HUES48 (cell line): ENCODE measurements at regions not wholly inside any gene's neighbourhood (a gene's known extent, or its start where the extent isn't known, plus 50 kb on each side); places are given as distances from the start of the nearest gene placed in this dataset.
A peak's percentile ranks its signal among the peaks of the same experiment; 100 is the strongest.
"Not testable (repeated sequence)": the region's sequence is repeated elsewhere in the genome, so short reads cannot be mapped to it uniquely, and the experiment has no call there.

Experiments
- H3K27ac ChIP-seq: one replicate; pipeline ENCODE4 v1.7.0; 2013; ENCODE audit warnings: low read depth, low read length, inconsistent platforms
- H3K27me3 ChIP-seq: 2 replicates; pipeline ENCODE4 v1.6.1; 2013; ENCODE audit warnings: mild to moderate bottlenecking, low read length; ENCODE audit not compliant: control insufficient read depth, insufficient read depth
- H3K36me3 ChIP-seq: 2 replicates; pipeline ENCODE4 v1.6.1; 2013; ENCODE audit warnings: low read length; ENCODE audit not compliant: control insufficient read depth, insufficient read depth
- H3K4me1 ChIP-seq: 2 replicates; pipeline ENCODE4 v1.6.1; 2013; ENCODE audit warnings: mild to moderate bottlenecking, low read length; ENCODE audit not compliant: control insufficient read depth, insufficient read depth
- H3K4me3 ChIP-seq: 2 replicates; pipeline ENCODE4 v1.5.1; 2013; ENCODE audit warnings: mild to moderate bottlenecking, low read depth, low read length
- H3K9ac ChIP-seq: 2 replicates; pipeline ENCODE4 v1.6.1; 2013; ENCODE audit warnings: mild to moderate bottlenecking, low read depth, low read length, moderate library complexity
- H3K9me3 ChIP-seq: 2 replicates; pipeline ENCODE4 v1.6.1; 2013; ENCODE audit warnings: low read length; ENCODE audit not compliant: control insufficient read depth, insufficient read depth

DNA sequence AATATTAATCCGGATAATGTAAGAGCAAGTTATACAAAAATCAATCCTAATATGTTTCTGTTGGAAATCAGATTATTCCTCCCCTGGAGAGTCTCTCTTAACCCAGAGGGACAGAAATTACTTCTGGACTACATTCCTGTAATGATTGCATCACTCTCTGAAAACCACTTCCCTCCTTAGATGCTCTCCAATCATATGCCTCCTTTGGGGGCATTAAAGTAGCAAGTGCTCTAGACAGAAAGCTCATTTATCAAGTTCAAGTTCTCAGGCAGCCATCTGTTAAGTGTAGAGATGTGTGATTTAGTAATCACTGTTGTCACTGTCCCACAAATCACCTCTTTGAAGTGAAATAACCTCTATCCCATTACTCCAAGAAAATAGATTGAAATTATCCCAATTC, 247.1 kb downstream of the SLCO4C1 start:
- Histone ChIP-seq H3K9me3 (no peaks in the 10 kb centered on the region), H3K27me3 (no peaks in the 10 kb centered on the region), H3K27ac (no peak overlapping the region), H3K36me3 (no peaks in the 10 kb centered on the region), H3K4me1 (no peaks in the 10 kb centered on the region), H3K9ac (no peak overlapping the region), H3K4me3 (no peak overlapping the region)

GRCh38 chr5:102047073-102047472, 249.0 kb downstream of the SLCO4C1 start:
- H3K36me3 ChIP-seq, H3K4me1 ChIP-seq, H3K27me3 ChIP-seq, H3K27ac ChIP-seq, H3K9ac ChIP-seq, H3K9me3 ChIP-seq, H3K4me3 ChIP-seq: not testable (repeated sequence)

- H3K27me3 ChIP-seq: no peaks in the 10 kb centered on the region
- H3K4me3 ChIP-seq: peak overlapping the region; percentile 6; the same call in 1 of the 2 replicates
- peaks cover 13% of the 10 kb centered on the region for H3K4me1 ChIP-seq
- H3K9ac ChIP-seq: no peak overlapping the region
- H3K36me3 ChIP-seq: no peaks in the 10 kb centered on the region
- no peaks in the 10 kb centered on the region for H3K9me3 ChIP-seq
- H3K27ac ChIP-seq: no peak overlapping the region
Observed at GRCh38 chr5:102040326-102040725, 255.8 kb downstream of the SLCO4C1 start.

GRCh38 chr5:102036927-102037326, 259.2 kb downstream of the SLCO4C1 start:
- H3K9ac ChIP-seq: no peak overlapping the region
- H3K36me3 ChIP-seq: no peaks in the 10 kb centered on the region
- no peaks in the 10 kb centered on the region for H3K9me3 ChIP-seq
- no peak overlapping the region for H3K27ac ChIP-seq
- no peaks in the 10 kb centered on the region for H3K27me3 ChIP-seq
- no peak overlapping the region for H3K4me3 ChIP-seq
- H3K4me1 ChIP-seq: peaks cover 13% of the 10 kb centered on the region

GRCh38 chr5:102031711-102032110, 264.4 kb downstream of the SLCO4C1 start:
- no peaks in the 10 kb centered on the region for H3K36me3 ChIP-seq
- H3K27me3 ChIP-seq: no peaks in the 10 kb centered on the region
- no peak overlapping the region for H3K4me3 ChIP-seq
- H3K27ac ChIP-seq: no peak overlapping the region
- H3K4me1 ChIP-seq: no peaks in the 10 kb centered on the region
- H3K9me3 ChIP-seq: no peaks in the 10 kb centered on the region
- H3K9ac ChIP-seq: no peak overlapping the region

DNA sequence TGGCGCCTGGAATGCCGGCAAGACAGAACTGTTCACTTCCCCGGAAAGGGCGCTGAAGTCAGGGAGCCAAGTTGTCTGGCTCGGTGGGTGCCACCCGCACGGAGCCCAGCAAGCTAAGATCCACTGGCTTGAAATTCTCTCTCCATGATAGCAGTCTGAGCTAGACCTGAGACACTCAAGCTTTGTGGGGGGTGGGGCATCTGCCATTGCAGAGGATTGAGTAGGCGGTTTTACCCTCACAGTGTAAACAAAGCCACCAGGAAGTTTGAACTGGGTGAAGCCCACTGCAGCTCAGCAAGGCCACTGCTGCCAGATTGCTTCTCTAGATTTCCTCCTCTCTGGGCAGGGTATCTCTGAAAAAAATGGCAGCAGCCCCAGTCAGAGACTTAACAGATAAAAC, 277.4 kb downstream of the SLCO4C1 start:
- Histone ChIP-seq H3K9ac (no peak overlapping the region), H3K4me1 (peaks cover 5% of the 10 kb centered on the region), H3K27me3 (no peaks in the 10 kb centered on the region), H3K27ac (no peak overlapping the region), H3K4me3 (no peak overlapping the region), H3K36me3 (no peaks in the 10 kb centered on the region), H3K9me3 (no peaks in the 10 kb centered on the region)

DNA sequence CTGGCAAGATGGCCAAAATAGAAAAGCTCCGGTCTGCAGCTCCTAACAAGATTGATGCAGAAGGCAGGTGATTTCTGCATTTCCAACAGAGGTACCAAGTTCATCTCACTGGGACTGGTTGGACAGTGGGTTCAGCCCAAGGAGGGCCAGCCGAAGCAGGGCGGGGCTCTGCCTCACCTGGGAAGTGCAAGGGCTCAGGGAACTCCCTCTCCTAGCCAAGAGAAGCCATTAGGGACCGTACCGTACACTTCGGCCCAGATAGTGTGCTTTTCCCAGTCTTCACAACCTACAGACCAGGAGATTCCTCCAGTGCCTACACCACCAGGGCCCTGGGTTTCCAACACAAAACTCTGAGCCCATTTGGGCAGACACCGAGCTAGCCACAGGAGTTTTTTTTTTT, 277.8 kb downstream of the SLCO4C1 start:
- Histone ChIP-seq H3K9me3 (no peaks in the 10 kb centered on the region), H3K4me1 (peaks cover 5% of the 10 kb centered on the region), H3K36me3 (no peaks in the 10 kb centered on the region), H3K27ac (no peak overlapping the region), H3K4me3 (no peak overlapping the region), H3K27me3 (no peaks in the 10 kb centered on the region), H3K9ac (no peak overlapping the region)

- Histone ChIP-seq H3K4me3 (no peak overlapping the region), H3K27ac (no peak overlapping the region), H3K36me3 (no peaks in the 10 kb centered on the region), H3K9me3 (no peaks in the 10 kb centered on the region), H3K27me3 (no peaks in the 10 kb centered on the region), H3K4me1 (peaks cover 5% of the 10 kb centered on the region), H3K9ac (no peak overlapping the region)
Observed at GRCh38 chr5:102014371-102014770, 281.7 kb downstream of the SLCO4C1 start.

GRCh38 chr5:102010644-102011043, 285.4 kb downstream of the SLCO4C1 start:
- Histone ChIP-seq H3K27ac (no peak overlapping the region), H3K9ac (no peak overlapping the region), H3K4me1 (no peaks in the 10 kb centered on the region), H3K4me3 (no peak overlapping the region), H3K36me3 (no peaks in the 10 kb centered on the region), H3K27me3 (no peaks in the 10 kb centered on the region), H3K9me3 (no peaks in the 10 kb centered on the region)

DNA sequence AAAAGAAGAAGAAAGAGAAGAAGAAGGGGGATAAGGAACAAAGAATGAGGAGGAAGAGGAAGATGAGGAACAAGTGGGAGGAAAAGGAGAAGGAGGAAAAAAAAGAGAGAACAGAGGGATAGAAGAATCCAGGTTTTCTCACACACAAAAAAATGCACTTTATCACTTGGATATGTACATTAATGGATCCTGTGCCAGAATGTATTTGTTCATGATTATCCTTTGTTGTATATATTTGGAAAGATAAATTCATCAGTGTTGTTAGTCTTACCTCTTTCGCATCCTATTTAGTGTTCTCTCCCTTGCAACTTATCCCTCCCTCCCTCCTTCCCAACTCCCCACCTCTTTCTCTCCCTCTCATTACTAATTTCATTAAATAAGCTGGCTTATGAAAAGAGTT, 298.8 kb downstream of the SLCO4C1 start:
- H3K27me3 ChIP-seq: no peaks in the 10 kb centered on the region
- no peak overlapping the region for H3K4me3 ChIP-seq
- peaks cover 18% of the 10 kb centered on the region; the same call in 1 of the 2 replicates for H3K4me1 ChIP-seq
- no peak overlapping the region for H3K27ac ChIP-seq
- no peaks in the 10 kb centered on the region for H3K36me3 ChIP-seq
- no peak overlapping the region for H3K9ac ChIP-seq
- H3K9me3 ChIP-seq: no peaks in the 10 kb centered on the region

GRCh38 chr5:101995585-101995984, 300.5 kb downstream of the SLCO4C1 start:
- H3K9me3 ChIP-seq: no peaks in the 10 kb centered on the region
- no peaks in the 10 kb centered on the region for H3K36me3 ChIP-seq
- no peak overlapping the region for H3K9ac ChIP-seq
- H3K27me3 ChIP-seq: no peaks in the 10 kb centered on the region
- H3K4me3 ChIP-seq: no peak overlapping the region
- H3K27ac ChIP-seq: peak overlapping the region; percentile 26
- peaks cover 18% of the 10 kb centered on the region; the same call in 1 of the 2 replicates for H3K4me1 ChIP-seq

GRCh38 chr5:101991486-101991885, 304.6 kb downstream of the SLCO4C1 start:
- Histone ChIP-seq H3K4me1 (peaks cover 14% of the 10 kb centered on the region; the same call in 1 of the 2 replicates), H3K36me3 (no peaks in the 10 kb centered on the region), H3K9me3 (no peaks in the 10 kb centered on the region), H3K4me3 (no peak overlapping the region), H3K27me3 (no peaks in the 10 kb centered on the region), H3K9ac (no peak overlapping the region), H3K27ac (no peak overlapping the region)
